GM06990 (cell line): ENCODE measurements at regions not wholly inside any gene's neighbourhood (a gene's known extent, or its start where the extent isn't known, plus 50 kb on each side); places are given as distances from the start of the nearest gene placed in this dataset.

Experiments used
- DNase-seq: peaks from one replicate; pipeline ENCODE4 v3.0.0-alpha.2; 2011; ENCODE audit not compliant: insufficient read length; ENCODE audit errors: extremely low read depth
- H3K27me3 ChIP-seq: replicated peaks from 2 replicates; pipeline ENCODE4 v1.6.0; 2011; ENCODE audit warnings: low read length; ENCODE audit not compliant: control insufficient read depth, insufficient read depth
- H3K36me3 ChIP-seq: 2 replicates; pipeline ENCODE4 v1.5.1; 2011; ENCODE audit warnings: low read length; ENCODE audit not compliant: control insufficient read depth, insufficient read depth
- H3K4me3 ChIP-seq: replicated peaks from 2 replicates; pipeline ENCODE4 v1.5.1; 2011; ENCODE audit warnings: low read depth, mild to moderate bottlenecking, control low read depth, low read length
- CTCF ChIP-seq: IDR thresholded peaks from 2 replicates; pipeline ENCODE4 v1.5.1; 2011; ENCODE audit warnings: low read length, control low read depth, mild to moderate bottlenecking, inconsistent platforms; ENCODE audit not compliant: insufficient read depth, poor library complexity, severe bottlenecking

GRCh38 chr5:105963696-105964255 is 1707.0 kb downstream of the EFNA5 start:
- H3K4me3 ChIP-seq = no peak overlapping the region
- H3K36me3 ChIP-seq = no peaks in the 10 kb centered on the region
- no peak for DNase-seq
- no peak for TF ChIP-seq CTCF
- H3K27me3 ChIP-seq = no peaks in the 10 kb centered on the region

GRCh38 chr5:105961572-105961971 is 1709.2 kb downstream of the EFNA5 start:
- DNase-seq = no peak
- no peaks in the 10 kb centered on the region for H3K27me3 ChIP-seq
- H3K36me3 ChIP-seq = no peaks in the 10 kb centered on the region
- H3K4me3 ChIP-seq = no peak overlapping the region
- TF ChIP-seq CTCF = no peak

GRCh38 chr5:105956456-105957196 is 1714.1 kb downstream of the EFNA5 start:
- no peak for DNase-seq
- Histone ChIP-seq H3K4me3 (no peak overlapping the region), H3K36me3 (no peaks in the 10 kb centered on the region), H3K27me3 (no peaks in the 10 kb centered on the region)
- TF ChIP-seq CTCF = no peak

- no peak for TF ChIP-seq CTCF
- no peaks in the 10 kb centered on the region for H3K36me3 ChIP-seq
- H3K27me3 ChIP-seq = no peaks in the 10 kb centered on the region
- no peak for DNase-seq
- no peak overlapping the region for H3K4me3 ChIP-seq
These were observed 1716.4 kb downstream of the EFNA5 start for GRCh38 chr5:105954341-105954740.

GRCh38 chr5:105953616-105954015 is 1717.1 kb downstream of the EFNA5 start:
- no peaks in the 10 kb centered on the region for H3K27me3 ChIP-seq
- no peak for DNase-seq
- no peak for TF ChIP-seq CTCF
- H3K36me3 ChIP-seq = no peaks in the 10 kb centered on the region
- H3K4me3 ChIP-seq = no peak overlapping the region
